Fibroblast of lung (primary cell): ENCODE measurements at regions not wholly inside any gene's neighbourhood (a gene's known extent, or its start where the extent isn't known, plus 50 kb on each side); places are given as distances from the start of the nearest gene placed in this dataset.

Source experiments
- EZH2 ChIP-seq: IDR thresholded peaks from 2 replicates; pipeline ENCODE4 v1.5.1; 2012; ENCODE audit warnings: low read length, control low read depth, mild to moderate bottlenecking; ENCODE audit errors: missing control alignments
- TF ChIP-seq, protein P1 (sequence below), 2 donors: IDR thresholded peaks in 1 of 2; conservative IDR thresholded peaks in 1 of 2; 1 replicate in 1 of 2; 2 replicates in 1 of 2; pipeline ENCODE4 v1.5.1; 2011 to 2012; ENCODE audit warnings: low read length in 2 of 2, control low read depth in 1 of 2, inconsistent platforms in 1 of 2, low read depth in 1 of 2, mild to moderate bottlenecking in 1 of 2

- TF ChIP-seq, protein P1, sequence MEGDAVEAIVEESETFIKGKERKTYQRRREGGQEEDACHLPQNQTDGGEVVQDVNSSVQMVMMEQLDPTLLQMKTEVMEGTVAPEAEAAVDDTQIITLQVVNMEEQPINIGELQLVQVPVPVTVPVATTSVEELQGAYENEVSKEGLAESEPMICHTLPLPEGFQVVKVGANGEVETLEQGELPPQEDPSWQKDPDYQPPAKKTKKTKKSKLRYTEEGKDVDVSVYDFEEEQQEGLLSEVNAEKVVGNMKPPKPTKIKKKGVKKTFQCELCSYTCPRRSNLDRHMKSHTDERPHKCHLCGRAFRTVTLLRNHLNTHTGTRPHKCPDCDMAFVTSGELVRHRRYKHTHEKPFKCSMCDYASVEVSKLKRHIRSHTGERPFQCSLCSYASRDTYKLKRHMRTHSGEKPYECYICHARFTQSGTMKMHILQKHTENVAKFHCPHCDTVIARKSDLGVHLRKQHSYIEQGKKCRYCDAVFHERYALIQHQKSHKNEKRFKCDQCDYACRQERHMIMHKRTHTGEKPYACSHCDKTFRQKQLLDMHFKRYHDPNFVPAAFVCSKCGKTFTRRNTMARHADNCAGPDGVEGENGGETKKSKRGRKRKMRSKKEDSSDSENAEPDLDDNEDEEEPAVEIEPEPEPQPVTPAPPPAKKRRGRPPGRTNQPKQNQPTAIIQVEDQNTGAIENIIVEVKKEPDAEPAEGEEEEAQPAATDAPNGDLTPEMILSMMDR (conservative IDR thresholded peaks at IDR 0.05 in 1 of 2, IDR thresholded peaks at IDR 0.05 in 1 of 2; ENCODE audit: low read depth in 1 of 2, low read length in 2 of 2) = no peak
- no peak for TF ChIP-seq EZH2
Observed at GRCh38 chr16:79839466-79840341, 239.2 kb upstream of the MAF start.
